NCI-H345 treated with DMSO at 0.1 percent for 48 hours (cell line): ENCODE measurements at regions not wholly inside any gene's neighbourhood (a gene's known extent, or its start where the extent isn't known, plus 50 kb on each side); places are given as distances from the start of the nearest gene placed in this dataset.

ENCODE experiments used
- DNase-seq: peaks from one replicate; lab custom pipeline; 2025; ENCODE audit not compliant: unreplicated experiment; lab: John Stamatoyannopoulos, UW

DNA sequence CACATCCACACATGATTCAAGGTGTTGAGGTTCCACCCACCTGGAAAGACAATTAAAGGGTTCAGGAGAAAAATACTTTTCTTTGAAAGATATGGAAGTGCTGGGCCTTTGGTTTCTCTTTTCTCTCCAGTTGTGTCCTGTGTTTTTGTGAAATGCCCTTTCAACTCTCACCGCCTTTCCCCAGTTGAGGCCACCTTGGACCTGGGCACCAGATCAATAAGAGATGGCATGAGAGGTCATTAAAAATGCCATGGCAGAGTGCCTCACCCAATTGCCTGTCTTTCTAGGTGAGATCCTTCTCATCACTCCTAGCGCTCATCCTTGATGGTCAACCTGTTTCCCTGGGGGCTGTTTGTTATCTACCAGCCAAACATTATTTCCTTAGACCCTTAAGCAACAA lies 453.9 kb downstream of the TSN start:
- DNase-seq: no peak

DNA sequence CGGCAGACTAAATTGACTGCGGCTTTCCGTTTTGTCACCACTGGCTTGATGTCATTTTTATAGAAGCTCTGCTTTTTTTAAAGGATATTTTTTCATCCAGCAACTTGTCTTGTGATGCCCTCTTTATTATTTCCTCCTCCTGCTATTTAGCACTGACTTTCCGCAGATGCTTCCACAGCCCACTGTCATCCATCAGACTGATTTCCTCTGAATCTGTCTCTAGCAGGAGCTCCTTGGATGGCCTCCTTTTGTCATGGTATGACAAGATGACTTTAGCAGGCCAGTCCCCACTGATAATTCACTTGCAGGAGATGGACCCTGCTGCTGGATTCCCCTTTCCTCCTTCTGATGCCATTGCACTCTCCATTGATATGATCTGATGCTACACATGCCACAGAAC lies 454.6 kb downstream of the TSN start:
- no peak for DNase-seq

DNA sequence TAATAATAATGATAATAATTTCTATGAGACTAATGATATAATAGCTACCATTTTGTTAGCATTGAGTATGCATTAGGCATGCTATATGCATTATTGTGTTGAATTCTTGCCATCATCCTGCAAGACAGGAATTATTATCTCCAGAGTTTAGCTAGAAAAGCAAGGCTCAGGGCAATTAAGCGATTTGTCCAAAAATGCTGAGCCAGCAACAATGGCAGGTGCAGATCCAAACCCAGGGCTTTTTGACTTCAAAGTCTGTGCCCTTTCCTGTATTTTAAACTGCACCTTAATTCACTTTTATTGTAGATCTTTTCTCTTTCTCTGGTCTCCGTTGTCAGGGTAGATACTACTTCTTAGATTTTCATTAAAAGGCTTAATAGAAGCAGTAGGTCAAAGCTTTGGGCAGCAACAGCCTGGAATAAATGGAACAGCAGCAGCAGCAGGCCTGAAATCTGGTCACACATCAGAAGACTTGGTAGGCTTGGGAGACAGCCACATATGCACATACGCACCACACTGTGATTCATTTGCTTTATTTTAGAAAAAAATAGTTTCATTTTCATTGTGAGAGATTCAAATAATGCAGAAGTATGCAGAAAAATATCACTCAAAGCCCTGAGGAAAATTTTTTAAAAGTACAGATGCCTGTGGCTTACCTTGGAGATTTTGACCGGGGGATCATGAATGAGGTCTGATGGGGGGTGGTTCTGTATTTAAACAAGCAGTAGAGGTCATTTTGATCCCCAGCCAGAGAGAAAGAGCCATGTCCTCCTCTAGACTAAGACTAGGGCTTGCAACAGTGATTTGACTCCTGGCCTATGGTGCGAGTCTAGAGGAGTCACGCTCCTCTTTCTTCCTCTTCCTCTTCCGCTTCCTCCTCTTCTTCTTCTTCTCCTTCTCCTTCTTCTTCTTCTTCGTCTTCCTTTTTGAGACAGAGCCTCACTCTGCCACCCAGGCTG lies 455.7 kb downstream of the TSN start:
- DNase-seq: no peak

DNA sequence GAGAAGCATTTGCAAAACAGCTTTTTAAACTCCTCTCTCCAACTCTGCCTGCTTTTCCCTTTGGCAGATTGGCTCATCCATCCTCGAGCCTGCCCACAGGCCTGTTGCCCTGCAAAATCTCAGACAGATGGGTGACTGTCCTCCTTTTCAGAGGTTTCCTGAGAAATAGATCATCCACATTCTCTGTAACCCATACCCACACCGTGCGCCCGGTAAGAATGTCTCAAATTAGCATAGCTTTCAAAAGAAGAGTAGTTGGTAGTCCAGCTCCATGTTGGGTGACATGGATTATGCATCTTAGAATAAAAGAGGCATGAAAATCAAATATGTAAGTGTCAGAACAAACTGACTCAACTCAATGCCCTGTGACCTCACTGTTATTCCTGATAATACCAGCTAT lies 457.9 kb downstream of the TSN start:
- no peak for DNase-seq

DNA sequence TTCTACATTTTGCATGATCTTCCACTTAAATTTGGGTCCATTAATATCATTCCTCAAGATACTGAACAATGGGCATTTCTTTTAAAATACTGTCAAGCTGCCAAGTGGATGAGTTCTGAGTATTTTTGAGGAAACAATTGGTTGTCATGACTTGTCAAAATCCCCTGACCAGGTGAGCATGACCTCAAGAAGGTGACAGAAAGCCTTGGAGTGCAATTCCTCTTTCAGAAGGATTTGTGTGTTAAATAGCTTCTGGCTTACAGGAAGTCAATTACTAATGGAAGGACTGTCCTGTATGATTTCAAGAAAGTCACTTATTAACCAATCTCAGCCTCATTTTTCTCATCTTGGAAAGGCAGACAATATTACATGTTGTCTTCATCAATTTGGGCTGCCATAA lies 460.6 kb downstream of the TSN start:
- DNase-seq: no peak

DNA sequence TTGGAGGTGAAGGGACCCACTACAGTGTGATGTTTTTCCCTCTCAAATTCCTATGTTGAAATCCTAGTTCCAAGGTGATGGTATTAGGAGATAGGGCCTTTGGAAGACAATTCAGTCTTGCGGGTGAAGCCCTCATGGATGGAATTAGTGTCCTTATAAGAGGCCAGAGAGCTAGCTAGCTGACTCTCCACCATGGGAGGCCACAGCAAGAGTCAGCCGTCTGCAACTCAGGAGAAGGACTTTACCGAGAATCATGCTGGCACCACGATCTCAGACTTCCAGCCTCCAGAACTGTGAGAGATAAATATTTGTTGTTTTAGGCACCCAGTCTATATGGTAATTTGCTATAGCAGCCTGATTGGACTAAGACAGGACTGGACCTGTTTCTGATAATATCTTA lies 461.4 kb downstream of the TSN start:
- DNase-seq: no peak

DNA sequence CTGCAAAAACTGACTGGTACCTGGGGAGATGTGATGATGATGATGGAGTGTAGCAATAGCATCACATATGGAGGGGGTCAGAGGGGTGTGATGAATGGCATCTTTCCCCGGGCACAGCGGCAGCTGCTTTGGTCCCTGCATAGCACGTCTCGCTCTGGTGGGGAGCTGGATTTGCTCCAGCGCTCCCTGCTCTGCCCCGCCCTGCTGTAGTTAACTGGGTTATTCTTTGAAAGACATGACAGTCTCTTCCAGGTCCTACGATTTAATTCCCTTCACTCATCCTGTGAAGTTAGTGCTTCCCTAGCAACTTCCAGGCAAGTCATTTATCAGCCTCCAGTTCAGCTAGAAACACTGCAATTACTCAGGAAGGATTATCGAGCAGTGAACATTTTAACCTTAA lies 463.1 kb downstream of the TSN start:
- no peak for DNase-seq

DNA sequence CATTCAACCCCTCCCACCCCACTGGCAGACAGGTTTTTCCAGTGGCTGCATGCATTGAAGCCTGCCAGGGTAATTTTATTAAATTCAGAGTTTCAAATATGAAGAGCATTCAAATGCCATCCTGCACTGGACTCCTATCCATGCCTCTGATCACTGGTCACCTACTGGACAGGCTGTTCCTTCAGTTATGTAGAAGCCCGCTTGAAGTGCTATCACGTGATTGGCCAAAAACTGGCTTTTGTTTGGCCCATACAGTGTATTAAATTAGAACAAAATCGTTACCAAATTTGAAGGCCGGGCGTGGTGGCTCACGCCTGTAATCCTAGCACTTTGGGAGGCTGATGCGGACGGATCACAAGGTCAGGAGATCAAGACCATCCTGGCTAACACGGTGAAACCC lies 464.1 kb downstream of the TSN start:
- no peak for DNase-seq

DNA sequence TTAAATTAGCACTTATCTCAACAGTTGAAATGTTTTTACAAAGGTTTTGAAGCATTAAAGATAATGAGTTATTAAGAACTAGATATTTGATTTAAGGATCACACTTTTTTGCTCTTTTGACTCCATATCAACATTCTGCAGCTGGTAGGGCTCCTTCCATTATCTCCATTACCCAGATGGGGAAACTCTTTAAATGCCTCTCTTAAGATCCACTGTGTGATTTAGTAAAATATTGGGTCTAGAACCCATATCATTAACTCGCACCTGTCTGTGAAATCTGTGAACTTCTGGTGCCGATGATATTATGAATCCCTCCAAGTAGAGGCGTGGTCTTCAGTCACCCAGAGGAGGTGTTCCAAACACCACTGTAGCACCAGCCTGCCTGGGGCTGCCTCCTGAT lies 466.2 kb downstream of the TSN start:
- no peak for DNase-seq

DNA sequence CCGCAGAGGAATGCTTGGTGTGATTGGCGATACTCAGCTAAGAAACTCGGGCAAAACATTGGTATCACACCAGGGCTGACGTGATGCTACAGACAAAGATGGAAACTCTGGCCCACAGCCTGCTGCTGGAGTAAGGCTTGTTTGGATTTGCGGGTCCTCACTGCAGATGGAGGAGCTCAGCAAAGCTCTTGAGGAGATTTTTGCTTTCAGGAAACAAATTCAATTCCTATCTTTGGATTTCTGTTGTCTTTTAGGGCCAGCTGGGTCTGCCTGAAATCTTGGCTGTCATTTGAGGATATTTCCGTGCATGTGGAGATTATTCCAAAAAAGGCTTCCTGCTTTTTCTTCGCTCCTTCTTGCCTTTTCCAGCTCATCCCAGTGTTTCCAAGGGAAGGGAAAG lies 475.8 kb downstream of the TSN start:
- DNase-seq: no peak

DNA sequence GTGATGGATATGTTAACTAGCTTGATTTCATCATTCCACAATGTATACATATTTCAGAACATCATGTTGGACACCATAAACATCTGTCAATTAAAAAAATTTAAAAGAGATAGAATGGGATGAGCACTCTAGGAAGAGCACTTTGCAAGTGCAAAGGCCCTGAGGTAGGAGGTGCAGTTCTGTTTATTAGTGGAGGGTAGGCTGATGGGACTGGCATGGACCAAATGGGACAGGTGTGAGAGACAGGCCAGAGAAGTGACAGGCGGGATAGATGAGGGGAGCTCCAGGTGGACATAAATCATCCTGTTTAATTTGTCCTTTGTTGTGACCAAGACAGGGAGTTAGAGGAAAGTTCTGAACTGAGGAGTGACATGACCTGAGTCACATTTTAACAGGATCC lies 477.9 kb downstream of the TSN start:
- no peak for DNase-seq

DNA sequence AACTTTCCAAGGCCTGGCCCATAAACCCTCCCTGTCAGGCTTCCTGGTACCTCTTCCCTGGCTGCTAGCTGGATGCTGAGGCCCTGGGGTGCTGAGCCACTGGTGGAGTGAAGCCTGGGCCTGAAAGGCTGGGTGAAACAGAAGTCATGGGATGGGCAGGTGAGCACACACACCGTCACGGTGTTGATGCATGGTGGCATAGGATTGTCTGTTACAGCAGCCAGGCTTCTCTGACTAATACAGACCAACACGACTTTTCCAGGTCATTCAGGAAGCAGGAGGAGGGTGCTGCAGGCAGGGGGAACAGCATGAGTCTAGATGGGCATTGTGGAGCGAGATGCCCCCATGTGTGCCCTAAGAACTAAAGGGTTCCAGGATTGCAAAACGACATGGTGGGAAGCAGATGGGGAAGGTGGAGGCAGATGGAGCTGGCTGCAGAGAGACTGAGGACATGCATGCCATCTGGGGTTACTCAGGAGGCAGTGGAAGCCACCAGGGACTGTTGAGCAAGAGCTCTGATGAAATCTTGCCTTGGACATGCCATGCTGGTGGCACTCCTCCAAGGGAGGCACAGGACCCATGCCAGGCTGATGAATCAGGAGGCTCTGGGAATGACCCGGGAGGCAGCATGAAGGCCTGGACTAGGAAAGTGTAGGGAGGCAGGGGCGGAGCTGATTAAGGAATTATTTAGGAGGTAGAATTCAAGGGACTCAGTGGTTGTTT lies 480.9 kb downstream of the TSN start:
- no peak for DNase-seq

DNA sequence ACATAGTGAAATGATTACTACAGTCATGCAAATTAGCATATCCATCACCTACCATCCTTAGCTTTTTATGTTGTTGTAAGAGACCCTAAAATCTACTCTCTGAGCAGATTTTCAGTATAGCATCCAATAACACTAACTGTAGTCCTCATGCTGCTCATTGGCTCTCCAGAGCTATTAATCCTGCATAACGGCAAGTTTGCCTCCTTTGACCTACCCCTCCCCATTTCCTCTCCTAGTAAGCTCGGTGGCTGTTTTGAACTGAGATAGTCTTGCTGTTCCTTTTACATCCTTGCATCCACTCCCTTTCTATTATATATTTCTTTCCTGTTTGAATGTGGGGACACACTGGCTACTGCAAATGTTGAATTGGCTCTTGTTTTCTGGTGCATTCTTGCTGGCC lies 481.5 kb downstream of the TSN start:
- DNase-seq: no peak

DNA sequence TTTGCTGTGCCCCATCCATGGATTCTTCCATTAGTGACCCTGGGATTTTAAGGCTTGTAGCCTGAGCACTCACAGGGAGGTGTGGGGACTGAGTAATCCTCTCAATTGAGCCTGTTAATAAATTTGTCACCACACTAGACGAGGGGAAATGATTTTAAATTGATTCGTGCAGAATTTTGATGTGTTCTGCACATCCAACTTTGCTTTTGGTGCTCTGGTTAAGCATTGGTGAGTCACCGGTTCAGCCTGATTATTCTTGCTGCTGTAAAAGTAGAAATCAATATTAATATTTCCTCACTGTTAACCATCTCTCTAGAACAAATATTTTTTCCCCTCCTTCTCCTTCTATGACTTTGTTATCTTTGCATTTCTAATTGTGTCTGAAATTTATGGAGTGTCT lies 482.0 kb downstream of the TSN start:
- no peak for DNase-seq

DNA sequence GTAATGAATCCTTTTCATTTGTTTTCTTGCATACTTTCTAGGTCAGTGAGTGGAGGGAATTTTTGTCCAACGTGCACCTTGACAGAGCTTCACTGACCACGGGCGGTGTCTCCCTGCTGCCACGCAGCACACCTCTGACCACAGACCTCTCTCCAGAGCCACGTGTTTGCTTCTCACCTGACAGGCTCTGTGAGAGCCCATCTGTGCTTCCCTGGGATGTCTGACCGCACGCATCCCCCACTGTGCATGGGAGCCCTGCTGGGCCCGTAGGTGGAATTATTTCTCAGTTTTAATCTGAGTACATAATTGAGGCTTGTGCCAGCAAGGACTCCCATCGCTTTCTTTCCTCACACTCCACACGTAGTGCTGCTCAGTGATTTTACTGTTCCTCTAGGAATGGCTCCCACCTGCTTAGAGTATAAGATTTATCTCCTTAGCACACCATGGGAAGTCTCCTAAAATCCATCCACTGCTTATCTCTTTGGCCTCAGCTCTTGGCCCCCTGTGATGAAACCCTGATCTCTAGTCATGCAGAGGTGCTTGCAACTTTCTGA lies 482.6 kb downstream of the TSN start:
- DNase-seq: no peak

DNA sequence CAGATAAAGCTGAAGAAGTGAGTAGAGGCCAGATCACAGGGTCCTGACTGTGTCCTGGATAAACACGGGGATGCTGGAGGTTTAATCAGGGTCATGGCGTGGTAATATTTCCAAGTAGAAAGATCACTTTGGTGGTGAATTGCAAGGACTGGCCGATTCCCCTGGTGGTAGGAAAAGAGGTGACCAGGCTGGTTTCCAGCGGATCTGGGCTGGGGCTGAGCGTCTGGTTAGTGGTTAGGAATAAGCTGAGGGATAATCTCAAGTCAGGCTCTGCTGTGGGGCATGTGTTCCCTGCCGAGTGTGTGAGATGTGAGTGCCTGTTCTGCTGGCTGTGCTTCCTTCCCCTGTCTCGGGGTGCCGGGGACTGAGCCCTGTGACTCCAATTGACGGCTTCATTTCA lies 484.0 kb downstream of the TSN start:
- DNase-seq: no peak

DNA sequence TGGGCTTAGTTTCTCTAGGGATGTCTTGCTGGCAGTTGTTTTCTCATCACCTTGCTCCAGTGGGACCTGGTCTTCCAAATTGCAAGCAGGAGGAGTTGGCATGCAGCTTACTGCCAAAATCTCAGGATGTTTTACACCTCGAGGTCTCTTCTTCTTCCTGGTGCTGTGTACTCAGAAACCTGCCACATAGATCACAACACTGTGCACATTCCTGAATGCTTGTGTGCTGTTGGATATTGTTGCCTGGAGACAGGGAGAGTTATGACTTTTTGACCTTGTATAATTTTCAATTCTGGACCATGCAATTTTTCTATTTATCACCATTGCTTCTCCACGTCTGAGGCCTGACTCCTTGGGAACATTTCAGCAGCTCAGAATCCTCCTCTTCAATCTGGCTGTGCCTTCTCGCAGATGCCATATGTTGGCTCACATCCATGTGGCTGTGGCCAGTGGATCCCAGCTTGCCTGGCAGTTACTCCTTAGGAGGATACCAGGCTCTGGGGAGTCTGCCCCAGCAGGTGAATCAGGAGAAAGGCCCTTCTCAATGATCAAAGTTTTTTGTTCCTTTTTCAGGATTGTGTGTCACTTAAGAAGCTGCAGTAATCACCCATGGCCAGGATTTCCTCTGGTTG lies 489.3 kb downstream of the TSN start:
- no peak for DNase-seq

DNA sequence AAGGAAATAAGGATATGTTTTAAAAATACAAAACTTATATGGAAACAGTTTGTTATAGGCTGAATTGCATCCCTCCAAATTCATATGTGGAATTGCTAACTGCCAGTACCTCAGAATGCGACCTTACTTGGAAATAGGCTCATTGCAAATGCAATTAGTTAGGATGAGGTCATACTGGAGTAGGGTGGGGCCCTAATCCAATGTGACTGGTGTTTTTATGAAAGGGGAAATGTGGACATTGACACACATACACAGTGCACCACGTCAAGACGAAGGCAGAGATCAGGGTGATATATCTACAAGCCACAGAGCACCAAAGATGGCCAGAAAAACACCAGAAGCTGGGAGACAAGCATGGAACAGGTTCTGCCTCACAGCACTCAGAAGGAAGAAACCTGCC lies 494.2 kb downstream of the TSN start:
- no peak for DNase-seq

DNA sequence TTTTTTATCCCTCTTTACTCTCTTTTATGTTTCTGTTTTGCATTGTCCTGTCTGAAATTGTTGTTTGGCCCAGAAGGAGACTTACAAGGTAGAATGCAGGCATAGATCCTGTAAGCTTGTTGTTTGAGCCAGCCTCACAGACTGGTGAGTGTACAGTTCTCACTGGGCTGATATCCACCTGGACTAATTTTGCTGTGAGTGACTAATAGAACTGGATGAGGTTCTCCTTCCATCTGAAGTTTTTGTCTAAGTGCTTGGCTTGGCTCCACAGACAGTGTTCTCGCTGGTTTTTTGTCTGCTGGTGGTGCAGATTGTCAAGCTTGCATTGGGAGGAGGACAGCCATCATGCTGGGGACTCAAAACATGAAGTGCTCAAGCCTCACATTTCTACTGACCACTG lies 495.7 kb downstream of the TSN start:
- no peak for DNase-seq

DNA sequence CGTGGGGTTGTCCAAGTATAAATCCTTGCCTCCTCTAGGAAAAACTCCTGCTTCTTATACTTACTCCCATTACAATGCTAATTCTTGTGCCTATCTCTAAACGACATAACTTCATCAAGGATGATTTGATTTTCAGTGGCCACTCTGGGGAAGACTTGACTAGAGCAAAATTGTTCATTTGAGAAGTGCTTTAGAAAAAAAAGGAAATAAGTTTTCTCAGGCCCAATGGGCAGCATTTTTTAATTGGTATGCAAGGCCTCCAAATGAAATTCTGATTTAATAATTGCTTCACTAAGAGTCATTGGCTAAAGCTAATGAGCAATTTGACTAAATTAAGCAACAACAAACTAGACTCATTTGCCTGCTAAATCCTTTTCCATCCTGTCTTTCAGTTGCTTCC lies 496.1 kb downstream of the TSN start:
- DNase-seq: no peak

DNA sequence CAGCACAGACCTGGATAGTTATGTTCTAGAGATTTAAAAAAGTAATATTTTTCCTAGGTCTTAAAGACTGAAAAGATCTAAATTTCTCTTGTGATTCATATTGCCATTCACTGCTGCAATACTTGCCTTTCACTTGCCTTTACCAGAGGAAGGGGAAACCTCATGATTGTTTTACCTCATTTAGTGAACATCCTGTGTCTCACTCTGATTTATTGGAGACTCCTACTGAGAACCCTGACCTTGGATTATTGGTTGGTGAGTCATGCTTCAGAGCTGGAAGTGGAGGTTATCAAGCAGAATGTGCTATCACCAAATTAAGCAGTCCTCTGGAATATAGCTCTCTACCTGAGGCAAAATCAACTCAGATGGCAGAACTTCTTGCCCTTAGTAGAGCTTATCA lies 500.5 kb downstream of the TSN start:
- DNase-seq: no peak

DNA sequence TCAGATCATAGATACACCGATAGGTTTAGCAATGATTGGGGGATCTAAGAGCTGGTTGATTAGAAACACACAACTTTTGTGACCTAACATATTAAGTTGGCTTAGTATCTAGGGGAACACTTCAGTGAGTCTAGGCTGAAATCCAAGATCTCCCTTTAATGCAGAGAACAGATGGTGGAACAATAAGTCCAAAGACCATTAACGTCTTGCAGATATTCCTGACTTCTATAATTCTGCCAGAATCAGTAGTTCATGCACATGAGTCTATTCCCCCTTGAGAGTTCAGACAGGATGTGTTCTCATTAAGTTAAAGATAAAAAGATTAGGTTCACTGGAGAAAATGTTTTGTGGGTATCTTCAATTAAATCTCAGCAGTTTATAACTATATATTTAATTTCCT lies 506.5 kb downstream of the TSN start:
- DNase-seq: no peak
